Activated CD8-positive, alpha-beta T cell treated with anti-CD3 and anti-CD28 coated beads for 36 hours (primary cell): ENCODE measurements at regions not wholly inside any gene's neighbourhood (a gene's known extent, or its start where the extent isn't known, plus 50 kb on each side); places are given as distances from the start of the nearest gene placed in this dataset.

Experiments
- ATAC-seq: fragments of 200-7000 bp; cut with Tn5 transposase; one replicate; pipeline ENCODE4 v1.10.0; 2021; ENCODE audit warnings: mild to moderate bottlenecking, moderate library complexity
- CTCF ChIA-PET: fragments of 350-600 bp; sonication (Branson Sonifier 250); formaldehyde crosslinking; loops from one replicate; lab custom pipeline; 2021; ENCODE audit warnings: antibody characterized with exemption; lab: Charles Lee
- POLR2A ChIA-PET: fragments of 350-600 bp; sonication (Branson Sonifier 250); formaldehyde crosslinking; loops from one replicate; lab custom pipeline; 2021; ENCODE audit warnings: antibody characterized with exemption; lab: Charles Lee
- DNase-seq: peaks from one replicate; pipeline ENCODE4 v3.0.0-alpha.2; 2020
- H3K27ac Mint-ChIP-seq: one replicate; pipeline ENCODE4 v1.8.0; 2021; ENCODE audit warnings: mild to moderate bottlenecking, mixed read lengths
- H3K27me3 Mint-ChIP-seq: one replicate; pipeline ENCODE4 v1.8.0; 2021; ENCODE audit warnings: mixed read lengths
- H3K36me3 Mint-ChIP-seq: one replicate; pipeline ENCODE4 v1.8.0; 2021; ENCODE audit warnings: low read depth, mixed read lengths
- H3K4me1 Mint-ChIP-seq: one replicate; pipeline ENCODE4 v1.8.0; 2021; ENCODE audit warnings: low read depth, mixed read lengths
- H3K4me3 Mint-ChIP-seq: one replicate; pipeline ENCODE4 v1.8.0; 2021; ENCODE audit warnings: mild to moderate bottlenecking, moderate library complexity, mixed read lengths
- H3K9me3 Mint-ChIP-seq: one replicate; pipeline ENCODE4 v1.8.0; 2021; ENCODE audit warnings: mixed read lengths
- intact Hi-C: fragments of 100-400 bp; cut with micrococcal nuclease; formaldehyde crosslinking; loops from one replicate; pipeline ENCODE4 v1.10.0; 2022
- TF ChIP-seq, protein P1 (sequence below): fragments of 200-600 bp; IDR thresholded peaks from one replicate; pipeline ENCODE4 v1.8.0; 2022; ENCODE audit warnings: antibody characterized with exemption, mild to moderate bottlenecking

DNA sequence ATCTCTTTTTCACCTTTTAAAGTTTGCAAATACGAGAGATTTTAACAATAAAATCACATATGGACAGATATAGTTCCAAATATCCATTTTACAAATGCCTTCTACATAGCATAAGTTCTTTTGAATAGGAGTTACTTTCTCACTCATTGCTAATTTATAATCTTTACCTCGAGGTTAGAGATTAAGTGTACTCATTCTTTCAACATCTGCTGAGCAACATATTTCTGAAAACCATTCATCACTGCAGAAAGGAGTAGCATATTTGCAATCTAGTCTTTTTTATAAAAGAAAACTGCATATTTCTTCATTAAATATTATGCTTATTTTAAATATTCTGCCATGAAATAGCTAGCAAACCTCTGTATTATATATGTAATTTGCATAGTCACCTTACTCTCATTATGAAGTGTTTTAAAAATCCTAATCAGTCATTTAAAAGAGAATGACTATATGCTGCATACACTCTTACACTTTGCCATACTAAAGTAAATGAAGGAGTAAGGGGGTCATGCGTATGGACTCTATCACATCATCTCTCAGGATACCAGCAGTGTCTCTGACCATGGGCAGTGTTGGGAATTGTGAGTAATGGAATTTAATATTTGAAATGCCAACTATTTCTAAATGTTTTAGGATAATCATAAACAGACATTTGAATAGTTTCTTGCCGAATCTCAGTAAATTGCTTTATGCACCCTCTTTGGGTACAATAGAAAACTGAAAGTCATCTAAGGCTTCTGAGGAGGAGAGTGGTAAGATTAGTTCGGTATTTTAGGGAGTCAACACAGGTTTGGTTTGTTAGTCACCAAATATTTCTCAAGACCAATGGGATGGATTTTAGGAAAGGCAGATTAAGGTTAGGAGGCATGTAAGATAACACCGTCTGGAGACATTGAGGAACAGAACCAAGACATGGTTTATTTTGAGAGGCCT is 524.8 kb upstream of the ATP2B1 start:
- ATAC-seq (no peak), DNase-seq (no peak)
- Mint-ChIP-seq H3K36me3 (no peaks in the 10 kb centered on the region), H3K9me3 (peaks cover 2% of the 10 kb centered on the region), H3K27me3 (peaks cover 8% of the 10 kb centered on the region), H3K4me3 (no peak overlapping the region), H3K27ac (no peak overlapping the region), H3K4me1 (no peaks in the 10 kb centered on the region)
- ChIA-PET POLR2A (no interaction called here), CTCF (no interaction called here)
- TF ChIP-seq, protein P1, sequence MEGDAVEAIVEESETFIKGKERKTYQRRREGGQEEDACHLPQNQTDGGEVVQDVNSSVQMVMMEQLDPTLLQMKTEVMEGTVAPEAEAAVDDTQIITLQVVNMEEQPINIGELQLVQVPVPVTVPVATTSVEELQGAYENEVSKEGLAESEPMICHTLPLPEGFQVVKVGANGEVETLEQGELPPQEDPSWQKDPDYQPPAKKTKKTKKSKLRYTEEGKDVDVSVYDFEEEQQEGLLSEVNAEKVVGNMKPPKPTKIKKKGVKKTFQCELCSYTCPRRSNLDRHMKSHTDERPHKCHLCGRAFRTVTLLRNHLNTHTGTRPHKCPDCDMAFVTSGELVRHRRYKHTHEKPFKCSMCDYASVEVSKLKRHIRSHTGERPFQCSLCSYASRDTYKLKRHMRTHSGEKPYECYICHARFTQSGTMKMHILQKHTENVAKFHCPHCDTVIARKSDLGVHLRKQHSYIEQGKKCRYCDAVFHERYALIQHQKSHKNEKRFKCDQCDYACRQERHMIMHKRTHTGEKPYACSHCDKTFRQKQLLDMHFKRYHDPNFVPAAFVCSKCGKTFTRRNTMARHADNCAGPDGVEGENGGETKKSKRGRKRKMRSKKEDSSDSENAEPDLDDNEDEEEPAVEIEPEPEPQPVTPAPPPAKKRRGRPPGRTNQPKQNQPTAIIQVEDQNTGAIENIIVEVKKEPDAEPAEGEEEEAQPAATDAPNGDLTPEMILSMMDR: no peak
- intact Hi-C loops: no loop called here

DNA sequence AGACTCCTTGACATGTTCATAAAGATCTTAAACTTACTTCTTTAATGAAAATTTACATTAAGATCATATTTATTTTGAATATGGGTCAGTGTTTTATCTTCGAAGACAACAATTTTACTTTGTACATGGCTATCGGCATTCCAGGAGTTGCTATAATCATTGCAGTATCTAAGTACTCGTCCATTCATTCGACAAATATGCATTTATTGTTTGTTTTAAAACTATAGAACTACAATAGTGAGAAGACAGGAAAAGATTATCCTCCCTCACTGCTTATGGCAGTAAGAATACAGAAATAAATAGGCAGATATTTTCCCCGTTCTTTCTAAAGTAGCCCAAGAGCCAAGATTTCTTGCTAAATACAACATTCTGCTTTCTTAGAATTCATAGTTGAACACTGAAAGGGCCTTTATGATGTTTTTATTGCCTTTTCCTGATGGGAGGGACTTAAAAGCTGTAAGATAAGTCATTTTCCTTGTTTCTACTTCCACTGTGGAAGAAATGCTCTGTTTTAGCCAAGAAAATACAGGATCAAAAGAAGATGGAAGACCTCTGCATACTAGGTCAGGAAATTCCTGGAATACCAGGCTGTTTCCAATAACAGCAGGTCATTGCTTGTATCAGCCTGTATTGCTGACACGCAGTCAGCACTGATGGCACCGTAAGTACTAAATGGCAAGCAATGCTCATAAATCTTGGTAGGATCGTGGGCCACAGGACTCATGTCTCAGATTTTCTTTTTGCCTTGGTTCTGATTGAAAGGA is 521.0 kb upstream of the ATP2B1 start:
- Mint-ChIP-seq H3K4me3 (no peak overlapping the region), H3K4me1 (no peaks in the 10 kb centered on the region), H3K36me3 (no peaks in the 10 kb centered on the region), H3K9me3 (no peaks in the 10 kb centered on the region), H3K27me3 (peaks cover 1% of the 10 kb centered on the region), H3K27ac (no peak overlapping the region)
- intact Hi-C loops: no loop called here
- DNase-seq (no peak), ATAC-seq (no peak)
- ChIA-PET CTCF (no interaction called here), POLR2A (no interaction called here)
- TF ChIP-seq, protein P1: no peak

DNA sequence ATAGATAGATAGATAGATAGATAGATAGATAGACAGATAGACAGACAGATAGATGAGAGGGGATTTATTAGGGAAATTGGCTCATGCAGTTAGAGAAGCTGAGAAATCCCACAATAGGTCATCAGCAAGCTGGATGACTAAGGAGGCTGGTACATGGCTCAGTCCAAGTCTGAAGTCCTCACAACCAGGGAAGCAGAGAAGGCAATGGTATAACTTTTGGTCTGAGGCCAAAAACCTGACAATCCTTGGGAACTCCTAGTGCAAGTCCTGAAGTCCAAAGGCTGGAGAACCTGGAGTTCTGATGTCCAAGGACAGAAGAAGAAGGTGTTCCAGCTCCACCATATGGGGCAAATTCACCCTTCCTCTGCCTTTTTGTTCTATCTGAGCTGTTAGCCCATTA is 517.6 kb upstream of the ATP2B1 start:
- H3K36me3 Mint-ChIP-seq: no peaks in the 10 kb centered on the region
- TF ChIP-seq, protein P1: no peak
- H3K27ac Mint-ChIP-seq: no peak overlapping the region
- no peaks in the 10 kb centered on the region for H3K9me3 Mint-ChIP-seq
- H3K4me1 Mint-ChIP-seq: no peaks in the 10 kb centered on the region
- intact Hi-C loops: no loop called here
- ATAC-seq: no peak
- H3K4me3 Mint-ChIP-seq: no peak overlapping the region
- ChIA-PET CTCF (no interaction called here), POLR2A (no interaction called here)
- H3K27me3 Mint-ChIP-seq: peaks cover 2% of the 10 kb centered on the region
- DNase-seq: no peak

DNA sequence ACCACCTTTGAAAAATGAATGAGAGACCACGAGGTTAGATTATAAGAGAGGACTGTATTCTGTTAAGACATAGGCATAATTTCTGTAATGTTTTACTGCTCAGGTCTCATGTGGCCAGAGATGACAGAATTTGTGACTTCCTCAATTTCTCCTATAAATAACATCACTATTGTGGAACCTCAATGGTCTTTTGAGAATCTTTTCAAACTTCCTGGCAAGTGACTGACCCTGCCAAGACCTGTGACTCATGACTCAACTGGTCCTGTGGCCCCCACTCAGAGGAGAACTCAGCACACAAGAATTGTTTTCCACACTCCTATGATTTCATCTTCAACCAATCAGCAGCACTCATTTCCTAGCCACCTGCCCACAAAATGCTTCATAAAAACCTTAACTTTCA is 508.2 kb upstream of the ATP2B1 start:
- H3K27ac Mint-ChIP-seq: no peak overlapping the region
- ChIA-PET CTCF (no interaction called here), POLR2A (no interaction called here)
- intact Hi-C loops: no loop called here
- peaks cover 6% of the 10 kb centered on the region for H3K27me3 Mint-ChIP-seq
- no peak overlapping the region for H3K4me3 Mint-ChIP-seq
- peaks cover 5% of the 10 kb centered on the region for H3K4me1 Mint-ChIP-seq
- TF ChIP-seq, protein P1: no peak
- no peaks in the 10 kb centered on the region for H3K9me3 Mint-ChIP-seq
- H3K36me3 Mint-ChIP-seq: no peaks in the 10 kb centered on the region
- no peak for DNase-seq
- ATAC-seq: no peak
